ENCODE measurements at regions not wholly inside any gene's neighbourhood (a gene's known extent, or its start where the extent isn't known, plus 50 kb on each side); places are given as distances from the start of the nearest gene placed in this dataset.

GRCh38 chr16:26371349-26371869, 679.6 kb downstream of the HS3ST4 start:
- Histone ChIP-seq H2AFZ (ENCODE audit: low read length) (no peak overlapping the region), H3K9ac (ENCODE audit: insufficient read depth, low read depth, low read length) (no peak overlapping the region), H4K20me1 (ENCODE audit: insufficient read depth, low read length) (no peaks in the 10 kb centered on the region), H3K9me3 (ENCODE audit: low read length) (peaks cover 55% of the 10 kb centered on the region), H3K4me1 (ENCODE audit: insufficient read depth, low read length) (no peaks in the 10 kb centered on the region), H3K79me2 (ENCODE audit: insufficient read depth, low read length) (no peaks in the 10 kb centered on the region), H3K27me3 (ENCODE audit: control insufficient read depth in 1 of 2, insufficient read depth in 2 of 2, low read length in 2 of 2) (no peaks in the 10 kb centered on the region), H3K36me3 (replicated peaks in 1 of 2; ENCODE audit: control insufficient read depth in 1 of 2, insufficient read depth in 2 of 2, low read length in 2 of 2) (no peaks in the 10 kb centered on the region), H3K27ac (ENCODE audit: extremely low read length, insufficient read depth, low read length) (no peak overlapping the region), H3K4me2 (ENCODE audit: low read depth, low read length) (no peak overlapping the region), H3K4me3 (replicated peaks in 1 of 3; ENCODE audit: insufficient read depth in 1 of 3, low read depth in 2 of 3, low read length in 3 of 3) (no peak overlapping the region)
- FAIRE-seq, result no peak
- ChIA-PET POLR2A (no interaction called here), CTCF (ENCODE audit: low intra/inter-chr PET ratio, low total read pairs) (no interaction called here)
- WGBS (ENCODE audit: low lambda C conversion rate), result 0% methylated on average over 1 of the region's 1 CpG
- TF ChIP-seq ZNF160 (CRISPR knock-in tag; IDR thresholded peaks at IDR 0.05) (no peak), SKI (IDR thresholded peaks at IDR 0.05; ENCODE audit: partially characterized antibody) (no peak), PLRG1 (conservative IDR thresholded peaks at IDR 0.05) (0 out of 2 replicates have a peak, but pooled peaks have one; percentile 71), PHB2 (IDR thresholded peaks at IDR 0.05; ENCODE audit: partially characterized antibody) (peak; percentile 52)
- TF ChIP-seq, protein P1, sequence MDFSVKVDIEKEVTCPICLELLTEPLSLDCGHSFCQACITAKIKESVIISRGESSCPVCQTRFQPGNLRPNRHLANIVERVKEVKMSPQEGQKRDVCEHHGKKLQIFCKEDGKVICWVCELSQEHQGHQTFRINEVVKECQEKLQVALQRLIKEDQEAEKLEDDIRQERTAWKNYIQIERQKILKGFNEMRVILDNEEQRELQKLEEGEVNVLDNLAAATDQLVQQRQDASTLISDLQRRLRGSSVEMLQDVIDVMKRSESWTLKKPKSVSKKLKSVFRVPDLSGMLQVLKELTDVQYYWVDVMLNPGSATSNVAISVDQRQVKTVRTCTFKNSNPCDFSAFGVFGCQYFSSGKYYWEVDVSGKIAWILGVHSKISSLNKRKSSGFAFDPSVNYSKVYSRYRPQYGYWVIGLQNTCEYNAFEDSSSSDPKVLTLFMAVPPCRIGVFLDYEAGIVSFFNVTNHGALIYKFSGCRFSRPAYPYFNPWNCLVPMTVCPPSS (IDR thresholded peaks at IDR 0.05), result 0 out of 2 replicates have a peak, but pooled peaks have one; percentile 68
- intact Hi-C loops (cut with micrococcal nuclease; ENCODE audit: unreplicated experiment), result no loop called here
- DNase-seq (ENCODE audit: low spot score), result no peak
- in situ Hi-C loops (cut with HindIII; ENCODE audit: extremely low pct_ligation_motif_present, low pct_unique_long_range_greater_than_20kb), result no loop called here
- BruUV-seq (replicated peaks), result no TSS peak
- no peak for ATAC-seq

- FAIRE-seq, result no peak
- Histone ChIP-seq H3K9me3 (ENCODE audit: low read length) (peaks cover 51% of the 10 kb centered on the region), H3K27me3 (ENCODE audit: control insufficient read depth in 1 of 2, insufficient read depth in 2 of 2, low read length in 2 of 2) (no peaks in the 10 kb centered on the region), H3K4me3 (replicated peaks in 1 of 3; ENCODE audit: insufficient read depth in 1 of 3, low read depth in 2 of 3, low read length in 3 of 3) (no peak overlapping the region), H3K4me2 (ENCODE audit: low read depth, low read length) (no peak overlapping the region), H3K36me3 (replicated peaks in 1 of 2; ENCODE audit: control insufficient read depth in 1 of 2, insufficient read depth in 2 of 2, low read length in 2 of 2) (no peaks in the 10 kb centered on the region), H3K4me1 (ENCODE audit: insufficient read depth, low read length) (no peaks in the 10 kb centered on the region), H3K27ac (ENCODE audit: extremely low read length, insufficient read depth, low read length) (no peak overlapping the region), H2AFZ (ENCODE audit: low read length) (no peak overlapping the region), H3K9ac (ENCODE audit: insufficient read depth, low read depth, low read length) (no peak overlapping the region), H3K79me2 (ENCODE audit: insufficient read depth, low read length) (no peaks in the 10 kb centered on the region), H4K20me1 (ENCODE audit: insufficient read depth, low read length) (no peaks in the 10 kb centered on the region)
- intact Hi-C loops (cut with micrococcal nuclease; ENCODE audit: unreplicated experiment), result no loop called here
- ChIA-PET POLR2A (no interaction called here), CTCF (ENCODE audit: low intra/inter-chr PET ratio, low total read pairs) (no interaction called here)
- no TSS peak for BruUV-seq (replicated peaks)
- DNase-seq (ENCODE audit: low spot score), result no peak
- no peak for ATAC-seq
- in situ Hi-C loops (cut with HindIII; ENCODE audit: extremely low pct_ligation_motif_present, low pct_unique_long_range_greater_than_20kb), result no loop called here
- 10% methylated on average over 4 of the region's 4 CpGs for WGBS (ENCODE audit: low lambda C conversion rate)
- TF ChIP-seq SOX6 (IDR thresholded peaks at IDR 0.05) (peak; percentile 30; the same call in 1 of the 2 replicates), SOX6 (CRISPR knock-in tag; IDR thresholded peaks at IDR 0.05) (no peak), PHB2 (IDR thresholded peaks at IDR 0.05; ENCODE audit: partially characterized antibody) (no peak), LCORL (IDR thresholded peaks at IDR 0.05) (0 out of 2 replicates have a peak, but pooled peaks have one; percentile 7), LCORL (CRISPR knock-in tag; IDR thresholded peaks at IDR 0.05) (no peak), PLRG1 (conservative IDR thresholded peaks at IDR 0.05) (peak; percentile 95; the same call in 1 of the 2 replicates), RARA (CRISPR knock-in tag; IDR thresholded peaks at IDR 0.05) (no peak), NFRKB (IDR thresholded peaks at IDR 0.05) (0 out of 2 replicates have a peak, but pooled peaks have one; percentile 35), ZNF615 (CRISPR knock-in tag; IDR thresholded peaks at IDR 0.05; ENCODE audit: borderline replicate concordance) (no peak), NBN (conservative IDR thresholded peaks at IDR 0.05) (peak; percentile 65; the same call in 1 of the 2 replicates), FOXP1 (IDR thresholded peaks at IDR 0.05) (peak; percentile 31; the same call in 1 of the 2 replicates), FOXP1 (CRISPR knock-in tag; IDR thresholded peaks at IDR 0.05) (no peak)
- TF ChIP-seq, protein P2, sequence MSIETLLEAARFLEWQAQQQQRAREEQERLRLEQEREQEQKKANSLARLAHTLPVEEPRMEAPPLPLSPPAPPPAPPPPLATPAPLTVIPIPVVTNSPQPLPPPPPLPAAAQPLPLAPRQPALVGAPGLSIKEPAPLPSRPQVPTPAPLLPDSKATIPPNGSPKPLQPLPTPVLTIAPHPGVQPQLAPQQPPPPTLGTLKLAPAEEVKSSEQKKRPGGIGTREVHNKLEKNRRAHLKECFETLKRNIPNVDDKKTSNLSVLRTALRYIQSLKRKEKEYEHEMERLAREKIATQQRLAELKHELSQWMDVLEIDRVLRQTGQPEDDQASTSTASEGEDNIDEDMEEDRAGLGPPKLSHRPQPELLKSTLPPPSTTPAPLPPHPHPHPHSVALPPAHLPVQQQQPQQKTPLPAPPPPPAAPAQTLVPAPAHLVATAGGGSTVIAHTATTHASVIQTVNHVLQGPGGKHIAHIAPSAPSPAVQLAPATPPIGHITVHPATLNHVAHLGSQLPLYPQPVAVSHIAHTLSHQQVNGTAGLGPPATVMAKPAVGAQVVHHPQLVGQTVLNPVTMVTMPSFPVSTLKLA (IDR thresholded peaks at IDR 0.05), result 0 out of 2 replicates have a peak, but pooled peaks have one; percentile 8
- TF ChIP-seq, protein P1 (IDR thresholded peaks at IDR 0.05), result 0 out of 2 replicates have a peak, but pooled peaks have one; percentile 22
Measured at GRCh38 chr16:26374279-26374925, 682.6 kb downstream of the HS3ST4 start.

Data from HepG2 (cell line).